ENCODE measurements at regions not wholly inside any gene's neighbourhood (a gene's known extent, or its start where the extent isn't known, plus 50 kb on each side); places are given as distances from the start of the nearest gene placed in this dataset.
A peak's percentile ranks its signal among the peaks of the same experiment; 100 is the strongest.

DNA sequence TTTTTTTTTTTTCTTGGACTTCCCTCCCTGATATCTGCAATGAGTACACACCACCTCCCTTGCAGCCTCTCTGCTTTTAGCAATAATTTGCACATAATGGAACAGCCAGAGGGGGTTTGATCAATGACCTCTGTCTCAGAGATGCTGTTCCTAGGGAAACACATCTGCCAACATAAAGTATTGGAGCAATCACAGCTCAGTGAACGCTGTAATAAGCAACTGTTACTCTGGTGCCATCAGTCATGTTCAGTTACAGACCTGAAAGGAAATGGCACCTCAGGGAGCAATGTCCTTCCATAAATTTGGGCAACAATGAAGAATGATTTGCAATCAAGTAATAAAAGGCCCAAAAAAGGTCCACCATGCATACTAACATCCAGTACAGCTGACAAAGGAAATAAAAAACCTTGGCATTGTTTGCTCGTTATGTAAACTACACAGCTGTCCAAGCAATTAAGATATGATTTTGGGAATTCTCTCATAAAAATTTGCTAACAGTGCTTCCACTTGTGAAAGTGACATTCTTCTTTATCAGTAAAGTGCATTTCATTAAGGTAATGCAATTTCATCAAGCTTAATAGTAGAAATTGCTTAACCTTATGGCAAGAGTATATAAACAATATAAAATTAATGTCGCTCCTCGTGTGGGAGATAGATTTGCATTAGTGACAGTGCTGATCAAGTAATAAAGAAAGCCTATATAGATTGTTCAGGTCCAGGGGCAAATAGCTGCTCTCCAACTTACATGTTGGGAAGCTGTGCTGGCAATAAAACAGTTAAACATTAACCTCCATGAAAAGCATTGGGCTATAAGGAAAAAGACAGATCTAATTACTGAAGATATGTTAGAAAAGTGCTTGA lies 167.8 kb downstream of the RASEF start (continued):
- TF ChIP-seq GLIS2 (tag by site-specific recombination; IDR thresholded peaks at IDR 0.05) (no peak), ZNF530 (tag by site-specific recombination; IDR thresholded peaks at IDR 0.05; ENCODE audit: low read depth) (no peak), SP2 (tag by site-specific recombination; IDR thresholded peaks at IDR 0.05) (no peak), ZBTB44 (tag by site-specific recombination; IDR thresholded peaks at IDR 0.05) (0 out of 2 replicates have a peak, but pooled peaks have one; percentile 19), ZNF292 (tag by site-specific recombination; IDR thresholded peaks at IDR 0.05; ENCODE audit: borderline replicate concordance, low read depth) (no peak), ZSCAN30 (tag by site-specific recombination; IDR thresholded peaks at IDR 0.05) (0 out of 2 replicates have a peak, but pooled peaks have one; percentile 37), OSR2 (tag by site-specific recombination; IDR thresholded peaks at IDR 0.05) (peak; percentile 74)

DNA sequence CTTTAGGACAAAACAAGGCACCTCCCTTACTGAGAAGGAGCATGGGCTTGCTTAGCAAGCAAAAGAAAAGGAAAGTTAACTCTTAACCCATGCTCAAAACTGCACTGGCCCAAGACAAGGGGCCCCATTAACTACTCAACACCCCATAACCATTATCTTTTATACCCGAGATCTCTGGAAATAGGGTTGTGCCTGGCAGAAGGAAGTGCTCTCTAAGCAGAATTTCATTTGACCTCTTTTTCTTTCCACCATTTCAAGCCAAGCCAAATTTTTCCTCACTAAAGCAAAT lies 167.2 kb downstream of the RASEF start:
- Histone ChIP-seq H3K36me3 (ENCODE audit: control insufficient read depth in 2 of 2, insufficient read depth in 1 of 2, low read length in 2 of 2) (no peaks in the 10 kb centered on the region), H3K4me1 (ENCODE audit: control insufficient read depth, insufficient read depth, low read length) (peaks cover 7% of the 10 kb centered on the region; the same call in 1 of the 2 replicates), H3K4me3 (ENCODE audit: low read depth, low read length) (no peak overlapping the region), H3K27ac (ENCODE audit: extremely low read depth, low read depth, low read length) (no peak overlapping the region), H3K9me3 (ENCODE audit: control insufficient read depth, insufficient read depth, low read depth, low read length) (no peaks in the 10 kb centered on the region)
- TF ChIP-seq ZNF529 (tag by site-specific recombination; IDR thresholded peaks at IDR 0.05; ENCODE audit: insufficient replicate concordance) (no peak), ZNF660 (tag by site-specific recombination; IDR thresholded peaks at IDR 0.05) (no peak), KLF17 (tag by site-specific recombination; IDR thresholded peaks at IDR 0.05) (no peak), ZNF214 (tag by site-specific recombination; IDR thresholded peaks at IDR 0.05; ENCODE audit: borderline replicate concordance) (no peak), ZNF112 (tag by site-specific recombination; IDR thresholded peaks at IDR 0.05) (no peak), ZNF433 (tag by site-specific recombination; IDR thresholded peaks at IDR 0.05; ENCODE audit: low read depth) (no peak), RBAK (tag by site-specific recombination; IDR thresholded peaks at IDR 0.05) (no peak), ZBTB21 (tag by site-specific recombination; IDR thresholded peaks at IDR 0.05) (no peak), ZNF239 (tag by site-specific recombination; IDR thresholded peaks at IDR 0.05) (no peak), KLF7 (tag by site-specific recombination; IDR thresholded peaks at IDR 0.05; ENCODE audit: borderline replicate concordance) (no peak), ZNF473 (tag by site-specific recombination; IDR thresholded peaks at IDR 0.05) (no peak), ZBTB20 (tag by site-specific recombination; IDR thresholded peaks at IDR 0.05) (no peak), ZNF664 (tag by site-specific recombination; IDR thresholded peaks at IDR 0.05) (no peak), ZBTB49 (tag by site-specific recombination; IDR thresholded peaks at IDR 0.05; ENCODE audit: low read depth) (no peak), ZNF513 (tag by site-specific recombination; IDR thresholded peaks at IDR 0.05) (no peak)
- TF ChIP-seq, protein P1, sequence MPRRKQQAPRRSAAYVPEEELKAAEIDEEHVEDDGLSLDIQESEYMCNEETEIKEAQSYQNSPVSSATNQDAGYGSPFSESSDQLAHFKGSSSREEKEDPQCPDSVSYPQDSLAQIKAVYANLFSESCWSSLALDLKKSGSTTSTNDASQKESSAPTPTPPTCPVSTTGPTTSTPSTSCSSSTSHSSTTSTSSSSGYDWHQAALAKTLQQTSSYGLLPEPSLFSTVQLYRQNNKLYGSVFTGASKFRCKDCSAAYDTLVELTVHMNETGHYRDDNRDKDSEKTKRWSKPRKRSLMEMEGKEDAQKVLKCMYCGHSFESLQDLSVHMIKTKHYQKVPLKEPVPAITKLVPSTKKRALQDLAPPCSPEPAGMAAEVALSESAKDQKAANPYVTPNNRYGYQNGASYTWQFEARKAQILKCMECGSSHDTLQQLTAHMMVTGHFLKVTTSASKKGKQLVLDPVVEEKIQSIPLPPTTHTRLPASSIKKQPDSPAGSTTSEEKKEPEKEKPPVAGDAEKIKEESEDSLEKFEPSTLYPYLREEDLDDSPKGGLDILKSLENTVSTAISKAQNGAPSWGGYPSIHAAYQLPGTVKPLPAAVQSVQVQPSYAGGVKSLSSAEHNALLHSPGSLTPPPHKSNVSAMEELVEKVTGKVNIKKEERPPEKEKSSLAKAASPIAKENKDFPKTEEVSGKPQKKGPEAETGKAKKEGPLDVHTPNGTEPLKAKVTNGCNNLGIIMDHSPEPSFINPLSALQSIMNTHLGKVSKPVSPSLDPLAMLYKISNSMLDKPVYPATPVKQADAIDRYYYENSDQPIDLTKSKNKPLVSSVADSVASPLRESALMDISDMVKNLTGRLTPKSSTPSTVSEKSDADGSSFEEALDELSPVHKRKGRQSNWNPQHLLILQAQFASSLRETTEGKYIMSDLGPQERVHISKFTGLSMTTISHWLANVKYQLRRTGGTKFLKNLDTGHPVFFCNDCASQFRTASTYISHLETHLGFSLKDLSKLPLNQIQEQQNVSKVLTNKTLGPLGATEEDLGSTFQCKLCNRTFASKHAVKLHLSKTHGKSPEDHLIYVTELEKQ (tag by site-specific recombination; IDR thresholded peaks at IDR 0.05; ENCODE audit: borderline replicate concordance) = no peak
- TF ChIP-seq, protein P2, sequence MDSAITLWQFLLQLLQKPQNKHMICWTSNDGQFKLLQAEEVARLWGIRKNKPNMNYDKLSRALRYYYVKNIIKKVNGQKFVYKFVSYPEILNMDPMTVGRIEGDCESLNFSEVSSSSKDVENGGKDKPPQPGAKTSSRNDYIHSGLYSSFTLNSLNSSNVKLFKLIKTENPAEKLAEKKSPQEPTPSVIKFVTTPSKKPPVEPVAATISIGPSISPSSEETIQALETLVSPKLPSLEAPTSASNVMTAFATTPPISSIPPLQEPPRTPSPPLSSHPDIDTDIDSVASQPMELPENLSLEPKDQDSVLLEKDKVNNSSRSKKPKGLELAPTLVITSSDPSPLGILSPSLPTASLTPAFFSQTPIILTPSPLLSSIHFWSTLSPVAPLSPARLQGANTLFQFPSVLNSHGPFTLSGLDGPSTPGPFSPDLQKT (IDR thresholded peaks at IDR 0.05; ENCODE audit: borderline replicate concordance, low read depth, low read length) = no peak
- POLR2A ChIA-PET = no interaction called here
- CTCF ChIA-PET = interaction anchor here (0.8 kb wide), 1 partner anchor 9 kb away, joined by 3 read pairs; no protein-coding TSS in a partner anchor
